Trophoblast cell (in vitro differentiated cells and primary cell): ENCODE measurements at regions not wholly inside any gene's neighbourhood (a gene's known extent, or its start where the extent isn't known, plus 50 kb on each side); places are given as distances from the start of the nearest gene placed in this dataset.
A peak's percentile ranks its signal among the peaks of the same experiment; 100 is the strongest.
"Not testable (repeated sequence)": the region's sequence is repeated elsewhere in the genome, so short reads cannot be mapped to it uniquely, and the experiment has no call there.

ENCODE experiments used
- DNase-seq, 2 donors: peaks; one replicate each; pipeline ENCODE4 v3.0.0-alpha.2; 2016
- H2AFZ ChIP-seq: 2 replicates; pipeline ENCODE4 v1.6.1; 2013; ENCODE audit warnings: low read length, moderate library complexity, mild to moderate bottlenecking; ENCODE audit not compliant: insufficient read depth, poor library complexity
- H2AK5ac ChIP-seq: 2 replicates; pipeline ENCODE4 v1.6.1; 2013; ENCODE audit warnings: mild to moderate bottlenecking, low read length
- H2BK120ac ChIP-seq: 2 replicates; pipeline ENCODE4 v1.6.1; 2013; ENCODE audit warnings: low read length, mild to moderate bottlenecking, moderate library complexity; ENCODE audit not compliant: insufficient read depth, poor library complexity
- H2BK12ac ChIP-seq: 2 replicates; pipeline ENCODE4 v1.6.1; 2013; ENCODE audit warnings: mild to moderate bottlenecking, low read length, moderate library complexity
- H2BK5ac ChIP-seq: 2 replicates; pipeline ENCODE4 v1.6.1; 2013; ENCODE audit warnings: low read length, low read depth, moderate library complexity, mild to moderate bottlenecking; ENCODE audit not compliant: poor library complexity
- H3K14ac ChIP-seq: 2 replicates; pipeline ENCODE4 v1.6.1; 2013; ENCODE audit warnings: mild to moderate bottlenecking, low read length
- H3K18ac ChIP-seq: 2 replicates; pipeline ENCODE4 v1.6.1; 2013; ENCODE audit warnings: mild to moderate bottlenecking, low read length
- H3K23ac ChIP-seq: 2 replicates; pipeline ENCODE4 v1.6.1; 2013; ENCODE audit warnings: low read length
- H3K27ac ChIP-seq: 2 replicates; pipeline ENCODE4 v1.5.1; 2013; ENCODE audit warnings: low read depth, mild to moderate bottlenecking, inconsistent platforms, low read length, moderate library complexity
- H3K27me3 ChIP-seq: 2 replicates; pipeline ENCODE4 v1.6.1; 2013; ENCODE audit warnings: inconsistent platforms, mild to moderate bottlenecking, low read length, moderate library complexity; ENCODE audit not compliant: insufficient read depth
- H3K36me3 ChIP-seq, 2 experiments: 1 replicate in 1 of 2; 2 replicates in 1 of 2; pipeline ENCODE4 v1.6.1; 2013; ENCODE audit warnings: low read length in 2 of 2, mild to moderate bottlenecking in 2 of 2, moderate library complexity in 1 of 2; ENCODE audit not compliant: insufficient read depth in 2 of 2, control insufficient read depth in 1 of 2
- H3K4ac ChIP-seq: 2 replicates; pipeline ENCODE4 v1.6.1; 2013; ENCODE audit warnings: low read depth, mild to moderate bottlenecking, low read length, moderate library complexity
- H3K4me1 ChIP-seq, 2 experiments: 1 replicate in 1 of 2; 2 replicates in 1 of 2; pipeline ENCODE4 v1.6.1; 2013; ENCODE audit warnings: low read length in 2 of 2, mild to moderate bottlenecking in 2 of 2, moderate library complexity in 1 of 2; ENCODE audit not compliant: insufficient read depth in 2 of 2, control insufficient read depth in 1 of 2
- H3K4me2 ChIP-seq: 2 replicates; pipeline ENCODE4 v1.6.1; 2013; ENCODE audit warnings: inconsistent platforms, mild to moderate bottlenecking, low read length, moderate library complexity
- H3K4me3 ChIP-seq: 2 replicates; pipeline ENCODE4 v1.5.1; 2013; ENCODE audit warnings: mild to moderate bottlenecking, low read depth, low read length, inconsistent platforms
- H3K79me1 ChIP-seq: one replicate; pipeline ENCODE4 v1.6.1; 2013; ENCODE audit warnings: low read length
- H3K79me2 ChIP-seq: 2 replicates; pipeline ENCODE4 v1.6.1; 2013; ENCODE audit warnings: low read length, mild to moderate bottlenecking; ENCODE audit not compliant: control insufficient read depth, insufficient read depth, poor library complexity
- H3K9ac ChIP-seq: 2 replicates; pipeline ENCODE4 v1.6.1; 2013; ENCODE audit warnings: mild to moderate bottlenecking, low read length
- H3K9me3 ChIP-seq: 2 replicates; pipeline ENCODE4 v1.6.1; 2013; ENCODE audit warnings: low read depth, mild to moderate bottlenecking, control low read depth, inconsistent platforms, low read length; ENCODE audit not compliant: insufficient read depth
- H4K12ac ChIP-seq: 2 replicates; pipeline ENCODE4 v1.6.1; 2013; ENCODE audit warnings: low read depth, mild to moderate bottlenecking, low read length, moderate library complexity
- H4K8ac ChIP-seq: 2 replicates; pipeline ENCODE4 v1.6.1; 2013; ENCODE audit warnings: low read depth, mild to moderate bottlenecking, low read length, moderate library complexity
- H4K91ac ChIP-seq: one replicate; pipeline ENCODE4 v1.6.1; 2013; ENCODE audit warnings: low read depth, mild to moderate bottlenecking, low read length, moderate library complexity
- WGBS: extraction: QIAGEN DNeasy Blood & Tissue Kit; methylation state at CpG from one replicate; pipeline ENCODE4 v1.1.7; 2013; ENCODE audit warnings: missing lambda C conversion rate; ENCODE audit not compliant: insufficient read length, insufficient coverage; ENCODE audit errors: extremely low coverage; 5-methylcytosine and 5-hydroxymethylcytosine counted together

DNA sequence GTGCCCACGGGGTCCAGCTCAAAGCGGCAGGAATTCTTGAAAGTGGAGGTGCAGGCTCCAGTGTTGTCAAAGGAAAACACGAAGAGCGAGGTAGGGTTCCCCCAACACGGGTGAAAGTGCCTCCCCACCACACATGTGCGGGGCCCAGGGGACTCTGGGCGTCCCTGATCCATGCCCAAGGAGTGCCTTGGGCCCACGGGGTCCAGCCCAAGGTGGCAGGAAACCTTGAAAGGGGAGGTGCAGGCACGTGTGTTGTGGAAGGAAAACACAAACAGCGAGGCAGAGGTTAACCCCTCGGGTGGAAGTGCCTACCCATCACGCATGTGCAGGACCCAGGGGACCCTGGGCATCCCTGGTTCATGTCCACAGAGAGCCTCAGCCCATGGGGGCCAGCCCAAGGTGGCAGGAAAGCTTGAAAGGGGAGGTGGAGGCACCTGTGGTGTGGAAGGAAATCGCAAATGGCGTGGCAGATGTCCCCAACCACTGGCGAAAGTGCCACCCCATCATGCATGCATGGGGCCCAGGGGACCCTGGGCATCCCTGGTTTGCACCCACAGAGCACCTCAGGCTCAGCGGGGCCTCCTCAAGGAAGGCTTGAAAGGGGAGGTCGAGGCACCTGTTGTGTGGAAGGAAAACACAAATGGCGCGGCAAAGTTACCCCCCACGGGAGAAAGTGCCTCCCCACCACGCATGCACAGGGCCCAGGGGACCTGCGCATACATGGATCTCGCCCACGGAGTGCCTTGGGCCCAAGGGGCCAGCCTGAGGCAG, 584.6 kb downstream of the ALG10 start:
- H2BK12ac ChIP-seq = no peak overlapping the region
- no CpG with 5 or more reads among the region's 24 CpGs for WGBS

DNA sequence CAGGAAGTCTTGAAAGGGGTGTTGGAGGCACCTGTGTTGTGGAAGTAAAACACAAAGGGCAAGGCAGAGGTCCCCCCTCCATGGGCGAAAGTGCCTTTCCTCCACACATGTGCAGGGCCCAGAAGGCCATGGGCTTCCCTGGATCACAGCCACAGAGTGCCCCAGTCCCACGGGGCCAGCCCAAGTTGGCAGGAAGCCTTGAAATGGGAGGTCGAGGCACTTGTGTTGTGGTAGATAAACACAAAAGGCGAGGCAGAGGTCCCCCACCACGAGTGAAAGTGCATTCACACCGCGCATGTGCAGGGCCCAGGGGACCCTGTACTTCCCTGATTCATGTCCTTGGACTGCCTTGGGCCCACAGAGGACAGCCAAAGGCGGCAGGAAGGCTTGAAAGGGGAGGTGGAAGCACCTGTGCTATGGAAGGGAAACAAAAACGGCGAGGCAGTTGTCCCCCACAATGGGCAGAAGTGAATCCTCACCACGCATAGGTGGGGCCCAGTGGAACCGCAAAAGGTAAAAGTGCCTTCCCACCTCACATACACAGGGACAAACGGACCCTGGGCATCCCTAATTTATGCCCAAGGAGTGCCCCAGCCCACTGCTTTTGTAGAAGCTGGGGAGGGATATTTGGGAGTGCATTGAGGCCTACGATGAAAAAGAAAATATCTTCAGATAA, 585.4 kb downstream of the ALG10 start:
- no peak overlapping the region for H2AK5ac ChIP-seq
- H3K14ac ChIP-seq = no peak overlapping the region
- H3K27ac ChIP-seq = no peak overlapping the region
- no CpG with 5 or more reads among the region's 14 CpGs for WGBS
- H3K23ac ChIP-seq = no peak overlapping the region
- no peak overlapping the region for H3K18ac ChIP-seq
- no peak overlapping the region for H3K4me3 ChIP-seq
- no peaks in the 10 kb centered on the region for H3K36me3 ChIP-seq
- no peak overlapping the region for H3K4me2 ChIP-seq
- no peaks in the 10 kb centered on the region for H3K79me2 ChIP-seq
- H4K91ac ChIP-seq = no peak overlapping the region
- no peak overlapping the region for H3K4ac ChIP-seq
- no peak overlapping the region for H2BK120ac ChIP-seq
- no peak overlapping the region for H4K12ac ChIP-seq
- no peaks in the 10 kb centered on the region for H3K79me1 ChIP-seq
- no peak overlapping the region for H2AFZ ChIP-seq
- H3K9ac ChIP-seq = no peak overlapping the region
- no peak overlapping the region for H2BK12ac ChIP-seq
- no peak for DNase-seq
- H4K8ac ChIP-seq = no peak overlapping the region
- H3K27me3 ChIP-seq = no peaks in the 10 kb centered on the region
- H3K9me3 ChIP-seq = peaks cover 51% of the 10 kb centered on the region
- no peak overlapping the region for H2BK5ac ChIP-seq
- H3K4me1 ChIP-seq = no peaks in the 10 kb centered on the region

More for the DNA sequence above, 584.6 kb downstream of the ALG10 start:
- Histone ChIP-seq H3K4me2 (no peak overlapping the region), H2AFZ (no peak overlapping the region), H3K14ac (no peak overlapping the region), H3K4me1 (no peaks in the 10 kb centered on the region), H3K9ac (no peak overlapping the region), H3K27me3 (no peaks in the 10 kb centered on the region), H2AK5ac (no peak overlapping the region), H3K9me3 (peaks cover 58% of the 10 kb centered on the region), H3K4ac (no peak overlapping the region), H3K18ac (no peak overlapping the region), H3K79me2 (no peaks in the 10 kb centered on the region), H3K23ac (no peak overlapping the region), H4K12ac (no peak overlapping the region), H4K91ac (no peak overlapping the region), H3K27ac (no peak overlapping the region), H4K8ac (no peak overlapping the region), H2BK120ac (no peak overlapping the region), H2BK5ac (no peak overlapping the region), H3K4me3 (no peak overlapping the region), H3K36me3 (no peaks in the 10 kb centered on the region), H3K79me1 (no peaks in the 10 kb centered on the region)
- DNase-seq = no peak

DNA sequence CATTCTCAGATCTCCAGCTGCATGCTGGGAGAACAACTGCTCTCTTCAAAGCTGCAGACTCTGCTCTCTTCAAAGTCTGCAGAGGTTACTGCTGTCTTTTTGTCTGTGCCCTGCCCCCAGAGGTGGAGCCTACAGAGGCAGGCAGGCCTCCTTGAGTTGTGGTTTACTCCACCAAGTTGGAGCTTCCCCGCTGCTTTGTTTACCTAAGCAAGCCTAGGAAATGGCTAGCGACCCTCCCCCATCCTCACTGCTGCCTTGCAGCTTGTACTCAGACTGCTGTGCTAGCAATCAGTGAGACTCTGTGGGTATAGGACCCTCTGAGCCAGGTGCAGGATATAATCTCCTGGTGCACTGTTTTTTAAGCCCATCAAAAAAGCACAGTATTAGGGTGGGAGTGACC, 591.7 kb downstream of the ALG10 start:
- H3K14ac ChIP-seq, H2AFZ ChIP-seq, H3K4ac ChIP-seq, H2BK120ac ChIP-seq, H3K79me2 ChIP-seq, H2BK12ac ChIP-seq, H3K9me3 ChIP-seq, H2BK5ac ChIP-seq, H3K4me2 ChIP-seq, H3K9ac ChIP-seq, H4K12ac ChIP-seq, H3K4me1 ChIP-seq, H3K18ac ChIP-seq, H3K27me3 ChIP-seq, H4K91ac ChIP-seq, H3K4me3 ChIP-seq, H3K27ac ChIP-seq, H4K8ac ChIP-seq, H2AK5ac ChIP-seq, H3K79me1 ChIP-seq, H3K23ac ChIP-seq, H3K36me3 ChIP-seq, DNase-seq: not testable (repeated sequence)
- WGBS = no CpG with 5 or more reads among the region's 2 CpGs

DNA sequence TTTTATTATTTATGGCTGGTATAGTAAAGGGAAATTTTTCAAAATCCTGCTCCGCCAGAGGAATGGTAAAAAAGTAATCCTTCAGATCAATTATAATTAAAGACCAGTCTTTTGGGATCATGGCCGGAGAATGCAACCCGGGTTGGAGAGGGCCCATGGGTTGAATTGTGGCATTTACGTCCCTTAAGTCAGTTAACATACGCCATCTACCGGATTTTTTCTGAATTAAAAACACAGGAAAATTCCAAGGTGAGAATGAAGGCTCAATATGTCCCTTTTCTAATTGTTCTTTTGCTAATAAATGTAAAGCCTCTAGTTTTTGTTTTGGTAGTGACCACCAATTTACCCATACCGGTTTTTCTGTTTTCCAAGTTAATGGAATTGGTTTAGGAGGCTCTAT, 602.8 kb downstream of the ALG10 start:
- H3K79me2 ChIP-seq = no peaks in the 10 kb centered on the region
- no peaks in the 10 kb centered on the region for H3K4me1 ChIP-seq
- no peak overlapping the region for H3K9ac ChIP-seq
- H2BK120ac ChIP-seq = no peak overlapping the region
- no peak overlapping the region for H3K14ac ChIP-seq
- H3K79me1 ChIP-seq = no peaks in the 10 kb centered on the region
- H4K8ac ChIP-seq = no peak overlapping the region
- no peak overlapping the region for H4K91ac ChIP-seq
- no peak overlapping the region for H2BK12ac ChIP-seq
- no peak overlapping the region for H3K4me2 ChIP-seq
- no peak overlapping the region for H2BK5ac ChIP-seq
- no peak overlapping the region for H3K4me3 ChIP-seq
- DNase-seq = peak in 1 of 2 donors; percentile 64
- H3K27ac ChIP-seq = no peak overlapping the region
- no peak overlapping the region for H3K18ac ChIP-seq
- no peak overlapping the region for H2AFZ ChIP-seq
- H3K23ac ChIP-seq = no peak overlapping the region
- H4K12ac ChIP-seq = no peak overlapping the region
- H3K36me3 ChIP-seq = no peaks in the 10 kb centered on the region
- peaks cover 12% of the 10 kb centered on the region for H3K9me3 ChIP-seq
- WGBS = no CpG with 5 or more reads among the region's 7 CpGs
- H2AK5ac ChIP-seq = no peak overlapping the region
- H3K27me3 ChIP-seq = no peaks in the 10 kb centered on the region
- H3K4ac ChIP-seq = no peak overlapping the region
